IPS DF 6.9 (cell line): ENCODE measurements at regions not wholly inside any gene's neighbourhood (a gene's known extent, or its start where the extent isn't known, plus 50 kb on each side); places are given as distances from the start of the nearest gene placed in this dataset.

Source experiments
- DNase-seq: peaks from one replicate; pipeline ENCODE4 v3.0.0-alpha.2; 2013; ENCODE audit warnings: low read depth, low spot score
- H3K27ac ChIP-seq: one replicate; pipeline ENCODE4 v1.5.1; 2013; ENCODE audit warnings: low read length, control low read depth
- H3K27me3 ChIP-seq: 2 replicates; pipeline ENCODE4 v1.6.1; 2013; ENCODE audit warnings: mild to moderate bottlenecking, low read length; ENCODE audit not compliant: control insufficient read depth, insufficient read depth
- H3K36me3 ChIP-seq: 2 replicates; pipeline ENCODE4 v1.6.1; 2013; ENCODE audit warnings: low read length; ENCODE audit not compliant: control insufficient read depth, insufficient read depth
- H3K4me1 ChIP-seq: 2 replicates; pipeline ENCODE4 v1.6.1; 2013; ENCODE audit warnings: low read length; ENCODE audit not compliant: control insufficient read depth, insufficient read depth
- H3K4me3 ChIP-seq: 2 replicates; pipeline ENCODE4 v1.5.1; 2013; ENCODE audit warnings: mild to moderate bottlenecking, low read length
- H3K9me3 ChIP-seq: 2 replicates; pipeline ENCODE4 v1.6.1; 2013; ENCODE audit warnings: low read length, inconsistent platforms; ENCODE audit not compliant: control insufficient read depth, insufficient read depth
- WGBS: extraction: QIAGEN DNeasy Blood & Tissue Kit; methylation state at CpG from one replicate; pipeline ENCODE4 v1.1.7; 2013; ENCODE audit warnings: mixed read lengths, missing lambda C conversion rate; ENCODE audit not compliant: insufficient read length, insufficient coverage; 5-methylcytosine and 5-hydroxymethylcytosine counted together

DNA sequence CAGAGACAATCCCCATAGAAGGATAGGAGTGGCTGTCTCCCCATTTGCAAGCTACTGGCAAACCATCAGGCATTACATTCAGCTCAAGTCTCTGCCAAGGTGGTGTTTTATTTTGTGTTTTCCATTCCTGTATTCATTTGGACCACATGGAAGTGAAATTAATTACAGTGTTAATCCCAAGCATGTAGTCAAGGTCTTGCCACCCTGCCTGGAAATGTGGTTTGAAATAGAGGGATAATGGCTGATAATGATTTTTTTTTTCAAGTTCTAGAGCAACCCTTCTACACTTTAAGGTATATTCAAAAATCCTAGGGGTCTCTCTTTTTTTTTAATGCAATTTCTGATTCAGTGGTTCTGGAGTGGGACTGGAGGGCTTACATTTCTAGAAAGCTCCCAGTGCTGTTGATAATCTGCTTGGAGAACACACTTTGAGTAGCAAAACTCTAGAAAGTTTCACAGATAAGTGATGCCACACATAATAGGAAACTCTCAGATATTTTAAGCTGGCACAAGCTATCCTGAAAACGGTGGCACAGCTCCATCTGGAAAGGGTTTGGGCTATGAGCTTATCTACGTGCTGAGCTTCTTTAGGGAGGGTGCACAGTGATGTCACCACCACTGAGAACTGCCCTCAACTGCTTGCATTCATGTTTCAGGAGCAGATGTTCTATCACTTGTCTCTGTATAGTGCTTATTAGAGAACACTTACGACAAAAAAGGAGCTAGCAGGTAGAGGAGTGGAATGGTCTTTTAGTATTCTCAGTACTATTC lies 140.1 kb upstream of the IL12A start:
- no peaks in the 10 kb centered on the region for H3K36me3 ChIP-seq
- no peak overlapping the region for H3K27ac ChIP-seq
- no peaks in the 10 kb centered on the region for H3K27me3 ChIP-seq
- DNase-seq = no peak
- no CpG with 5 or more reads among the region's 3 CpGs for WGBS
- H3K4me1 ChIP-seq = peaks cover 2% of the 10 kb centered on the region; the same call in 1 of the 2 replicates
- no peak overlapping the region for H3K4me3 ChIP-seq
- H3K9me3 ChIP-seq = no peaks in the 10 kb centered on the region

DNA sequence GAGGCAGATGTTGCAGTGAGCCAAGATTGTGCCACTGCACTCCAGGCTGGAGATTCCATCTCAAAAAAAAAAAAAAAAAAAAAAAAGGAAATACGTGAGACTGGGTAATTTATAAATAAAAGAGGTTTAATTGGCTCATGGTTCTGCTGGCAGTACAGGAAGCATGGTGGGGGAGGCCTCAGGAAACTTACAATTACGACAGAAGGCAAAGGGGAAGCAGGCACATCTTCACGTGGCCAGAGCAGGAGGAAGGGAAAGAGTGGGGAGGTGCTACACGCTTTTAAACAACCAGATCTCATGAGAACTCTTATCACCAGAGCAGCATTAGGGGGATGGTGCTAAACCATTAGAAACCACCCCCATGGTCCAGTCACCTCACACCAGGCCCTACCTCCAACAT lies 138.2 kb upstream of the IL12A start:
- Histone ChIP-seq H3K4me1 (peaks cover 2% of the 10 kb centered on the region), H3K27me3 (no peaks in the 10 kb centered on the region), H3K9me3 (no peaks in the 10 kb centered on the region), H3K36me3 (no peaks in the 10 kb centered on the region), H3K27ac (no peak overlapping the region), H3K4me3 (no peak overlapping the region)
- no peak for DNase-seq
- WGBS = no CpG with 5 or more reads among the region's 4 CpGs

DNA sequence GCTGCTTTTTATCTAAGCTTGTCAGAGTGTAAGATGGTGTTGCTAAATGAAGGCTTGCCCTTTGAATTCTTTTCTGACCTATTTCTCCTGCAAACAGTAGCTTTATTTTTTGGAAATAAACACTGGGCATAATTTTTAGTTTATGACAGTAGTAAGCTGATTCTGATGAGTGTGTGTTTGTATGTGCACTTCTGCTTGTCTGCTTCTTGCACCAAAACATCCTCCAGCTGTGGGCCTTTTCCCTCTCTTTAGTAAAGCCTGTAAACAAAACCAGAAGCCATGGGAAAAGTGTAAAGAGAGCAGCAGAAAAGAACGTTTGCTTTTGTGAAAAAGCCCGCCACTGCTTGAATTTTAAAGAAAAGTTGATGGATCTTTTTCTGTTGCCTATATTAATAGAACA lies 136.4 kb upstream of the IL12A start:
- no peaks in the 10 kb centered on the region for H3K9me3 ChIP-seq
- H3K27ac ChIP-seq = no peak overlapping the region
- no CpG with 5 or more reads among the region's 2 CpGs for WGBS
- no peak overlapping the region for H3K4me3 ChIP-seq
- peaks cover 2% of the 10 kb centered on the region for H3K4me1 ChIP-seq
- H3K27me3 ChIP-seq = no peaks in the 10 kb centered on the region
- no peaks in the 10 kb centered on the region for H3K36me3 ChIP-seq
- DNase-seq = no peak

DNA sequence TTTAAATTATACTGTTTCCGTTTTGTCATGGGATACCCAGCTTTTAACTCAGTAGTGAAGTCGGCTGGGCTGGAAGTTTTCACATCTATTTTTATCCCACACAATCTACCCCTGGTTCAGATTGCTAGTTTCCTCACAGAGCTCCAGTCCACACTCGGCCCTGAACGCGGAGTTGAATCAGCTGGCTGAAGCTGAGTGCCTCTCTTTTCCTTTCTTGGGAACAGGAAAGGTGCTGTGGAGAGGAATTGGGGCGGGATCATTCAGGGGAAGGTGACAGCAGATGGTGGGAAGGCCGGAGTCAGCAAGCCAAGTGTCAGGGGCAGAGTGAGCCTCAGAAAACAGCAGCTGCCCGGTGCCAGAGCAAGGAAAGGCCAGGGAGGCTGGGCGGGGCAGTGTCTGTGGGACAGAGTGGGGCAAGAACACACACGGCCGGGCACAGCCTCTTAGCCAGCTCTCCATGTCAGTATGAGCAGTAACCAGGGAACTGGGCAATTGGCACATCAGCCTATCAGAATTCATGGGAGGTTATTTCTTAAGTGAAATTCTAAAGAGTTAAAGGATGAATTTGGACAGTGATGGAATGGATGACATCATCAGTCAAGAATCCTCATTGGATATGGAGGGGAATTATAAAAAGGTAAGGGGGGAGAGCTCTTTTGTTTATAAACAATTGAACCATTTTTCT lies 135.7 kb upstream of the IL12A start:
- no peak overlapping the region for H3K4me3 ChIP-seq
- no CpG with 5 or more reads among the region's 11 CpGs for WGBS
- H3K27ac ChIP-seq = no peak overlapping the region
- no peak for DNase-seq
- peaks cover 2% of the 10 kb centered on the region for H3K4me1 ChIP-seq
- no peaks in the 10 kb centered on the region for H3K27me3 ChIP-seq
- no peaks in the 10 kb centered on the region for H3K36me3 ChIP-seq
- H3K9me3 ChIP-seq = no peaks in the 10 kb centered on the region

DNA sequence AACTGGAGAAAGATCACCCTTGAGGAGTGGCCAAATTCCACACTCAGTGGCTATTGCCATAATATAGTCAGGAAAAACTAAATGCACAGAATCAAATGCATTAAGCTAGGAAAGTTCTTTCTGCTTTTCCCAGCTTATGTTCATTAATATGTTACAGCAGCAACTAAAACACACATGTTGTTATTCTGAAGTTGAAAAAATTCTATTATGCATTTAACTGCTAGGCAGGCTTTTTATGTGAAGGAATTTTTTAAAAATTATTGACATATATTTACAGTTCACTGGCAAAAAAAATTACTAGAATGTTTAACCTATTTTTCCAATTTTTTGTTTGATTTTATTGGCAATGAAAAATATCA lies 135.2 kb upstream of the IL12A start:
- Histone ChIP-seq H3K4me1 (peaks cover 2% of the 10 kb centered on the region), H3K4me3 (no peak overlapping the region), H3K27ac (no peak overlapping the region)

DNA sequence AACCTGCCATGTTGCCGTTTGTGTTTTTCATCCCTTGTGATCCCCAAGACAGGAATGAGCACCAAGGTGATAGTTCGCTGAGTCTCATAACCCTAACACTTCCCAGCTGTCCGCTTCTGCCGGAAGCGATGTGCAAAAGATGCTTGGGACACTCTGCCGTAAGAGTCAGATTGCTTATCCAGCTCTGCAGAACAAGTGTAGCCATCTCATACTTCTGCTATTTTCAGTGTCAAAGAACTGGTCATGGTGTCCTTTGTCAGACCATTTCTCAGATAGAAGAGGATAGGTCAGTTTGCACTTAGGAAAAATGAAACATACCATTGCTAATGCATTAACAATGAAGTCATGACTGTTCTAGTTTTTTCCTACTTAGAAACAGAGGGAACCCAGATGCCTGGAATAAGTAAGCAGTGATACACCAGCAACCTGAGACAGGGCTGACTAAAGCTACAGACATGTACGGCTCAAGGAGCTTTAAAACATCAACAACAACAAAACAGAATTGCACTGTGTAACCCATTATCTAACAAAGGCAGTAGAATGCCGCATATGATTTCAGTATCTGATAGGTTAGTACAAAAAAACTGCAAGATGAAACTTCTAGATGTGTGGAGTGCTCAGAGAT lies 134.0 kb upstream of the IL12A start:
- Histone ChIP-seq H3K9me3 (no peaks in the 10 kb centered on the region), H3K27me3 (no peaks in the 10 kb centered on the region), H3K27ac (no peak overlapping the region), H3K4me3 (no peak overlapping the region), H3K36me3 (no peaks in the 10 kb centered on the region), H3K4me1 (peaks cover 2% of the 10 kb centered on the region)
- WGBS = no CpG with 5 or more reads among the region's 8 CpGs
- DNase-seq = no peak

More for the DNA sequence above, 135.2 kb upstream of the IL12A start:
- no peaks in the 10 kb centered on the region for H3K27me3 ChIP-seq
- no peaks in the 10 kb centered on the region for H3K9me3 ChIP-seq
- DNase-seq = no peak
- no peaks in the 10 kb centered on the region for H3K36me3 ChIP-seq

DNA sequence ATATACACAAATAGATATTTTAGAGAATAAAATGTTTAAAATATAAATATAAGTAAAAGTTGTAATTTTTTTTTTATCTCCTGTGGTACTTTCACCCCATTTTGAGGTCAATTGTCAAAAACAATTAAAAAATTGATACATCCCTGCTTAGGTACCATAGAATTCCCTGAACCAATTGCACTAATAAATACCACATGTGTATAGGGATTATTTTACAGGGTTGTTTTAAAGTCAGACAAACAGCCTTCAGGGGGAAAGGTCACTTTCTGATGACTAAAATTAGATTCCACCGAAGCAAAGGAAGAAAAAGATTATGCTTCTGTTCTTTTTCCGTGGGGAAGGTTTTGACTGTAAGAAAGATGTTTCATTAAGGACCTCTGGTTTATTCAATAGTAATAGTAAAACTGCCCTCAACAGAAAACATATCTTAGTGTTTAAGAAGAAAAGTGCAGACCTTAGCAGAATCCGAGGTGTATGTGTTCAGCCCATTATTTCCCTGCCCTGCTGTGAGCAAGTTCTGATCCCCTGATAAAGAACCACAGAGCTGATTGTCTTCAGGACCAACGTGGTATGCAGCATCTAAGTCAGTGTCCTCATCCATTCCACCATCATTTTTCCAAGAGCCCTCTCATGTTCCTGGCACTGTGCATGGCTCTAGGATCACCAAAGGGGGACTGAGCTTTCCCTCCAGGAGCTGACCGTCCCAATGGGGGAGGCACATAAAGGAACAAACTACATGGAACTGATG lies 132.9 kb upstream of the IL12A start:
- no peak overlapping the region for H3K27ac ChIP-seq
- no peak overlapping the region for H3K4me3 ChIP-seq
- no peaks in the 10 kb centered on the region for H3K9me3 ChIP-seq
- no peaks in the 10 kb centered on the region for H3K27me3 ChIP-seq
- H3K36me3 ChIP-seq = no peaks in the 10 kb centered on the region
- H3K4me1 ChIP-seq = peaks cover 2% of the 10 kb centered on the region
- no CpG with 5 or more reads among the region's 5 CpGs for WGBS
- no peak for DNase-seq

DNA sequence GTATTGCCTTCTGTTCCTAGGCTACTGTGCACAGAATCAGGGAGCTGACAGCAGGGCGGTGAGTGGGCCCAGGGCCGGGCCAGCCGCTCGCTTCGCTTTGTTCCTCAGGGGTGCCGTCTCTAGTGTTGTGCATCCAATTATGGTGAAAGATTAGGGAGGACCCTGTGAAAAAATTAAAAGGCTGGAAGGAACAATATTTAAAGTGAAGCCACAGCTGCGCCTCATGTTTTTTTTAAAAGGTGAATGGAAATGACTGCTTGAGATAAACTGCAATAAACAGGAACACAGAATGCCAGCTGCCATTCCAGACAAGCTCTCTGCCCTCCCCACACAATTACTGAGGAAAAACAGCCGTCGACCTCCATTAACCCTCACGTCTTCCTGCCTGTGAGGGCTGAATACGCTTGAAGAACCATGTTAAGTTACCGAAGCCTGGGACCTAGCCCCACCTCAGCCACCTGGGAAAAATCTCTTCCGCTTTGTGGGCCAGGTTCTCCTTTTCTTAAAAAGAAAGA lies 132.0 kb upstream of the IL12A start:
- Histone ChIP-seq H3K4me3 (no peak overlapping the region), H3K9me3 (no peaks in the 10 kb centered on the region), H3K4me1 (peaks cover 2% of the 10 kb centered on the region), H3K27ac (no peak overlapping the region), H3K27me3 (no peaks in the 10 kb centered on the region), H3K36me3 (no peaks in the 10 kb centered on the region)
- DNase-seq = no peak
- WGBS = no CpG with 5 or more reads among the region's 13 CpGs

DNA sequence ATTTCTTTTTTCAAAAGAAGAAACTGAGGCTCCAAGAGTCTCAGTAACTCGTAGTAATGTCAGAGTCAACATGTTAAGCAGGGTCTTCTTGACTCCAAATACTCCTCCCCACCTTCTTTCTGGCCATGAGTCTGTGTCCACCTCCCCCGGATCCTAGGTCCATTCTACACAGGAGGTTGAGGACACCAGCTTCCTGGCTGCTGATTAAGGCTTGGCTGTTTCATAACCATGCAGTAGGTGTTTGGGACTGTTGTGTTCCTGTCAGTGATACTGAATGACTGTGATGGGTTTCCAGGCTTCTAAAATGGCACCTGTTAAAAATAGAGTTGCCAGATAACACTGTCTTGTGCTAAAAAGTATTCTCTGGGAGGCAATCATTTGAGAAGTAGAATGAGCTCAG lies 130.8 kb upstream of the IL12A start:
- Histone ChIP-seq H3K9me3 (no peaks in the 10 kb centered on the region), H3K27me3 (no peaks in the 10 kb centered on the region), H3K4me3 (no peak overlapping the region), H3K36me3 (no peaks in the 10 kb centered on the region), H3K27ac (no peak overlapping the region), H3K4me1 (peaks cover 2% of the 10 kb centered on the region)
- DNase-seq = no peak
- no CpG with 5 or more reads among the region's 2 CpGs for WGBS

DNA sequence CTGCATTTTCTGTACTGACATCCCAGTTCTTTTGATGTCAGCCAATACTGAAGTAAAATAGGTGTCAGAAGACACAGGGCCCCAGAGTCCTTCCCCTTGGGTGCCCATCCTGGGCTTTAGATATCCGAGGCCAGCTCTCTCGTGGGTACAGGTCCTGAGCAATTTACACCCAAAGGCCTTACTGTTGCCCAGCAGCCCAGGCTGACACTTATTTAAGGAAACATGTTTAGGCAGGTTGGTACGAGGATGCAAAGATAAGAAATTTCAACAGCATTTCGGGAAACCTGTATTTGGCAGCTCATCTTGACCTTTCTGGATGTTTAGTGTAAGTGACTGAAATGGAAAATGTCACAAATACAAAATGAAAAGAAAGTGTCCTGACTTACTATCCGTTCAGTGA lies 130.0 kb upstream of the IL12A start:
- H3K9me3 ChIP-seq = no peaks in the 10 kb centered on the region
- no CpG with 5 or more reads among the region's 5 CpGs for WGBS
- no peaks in the 10 kb centered on the region for H3K36me3 ChIP-seq
- H3K27ac ChIP-seq = no peak overlapping the region
- no peak for DNase-seq
- H3K4me3 ChIP-seq = no peak overlapping the region
- no peaks in the 10 kb centered on the region for H3K27me3 ChIP-seq
- H3K4me1 ChIP-seq = no peaks in the 10 kb centered on the region; the same call in 1 of the 2 replicates
